GM12875 (cell line): ENCODE measurements at regions not wholly inside any gene's neighbourhood (a gene's known extent, or its start where the extent isn't known, plus 50 kb on each side); places are given as distances from the start of the nearest gene placed in this dataset.

Experiments
- H3K4me3 ChIP-seq: one replicate; pipeline ENCODE4 v1.5.1; 2011; ENCODE audit warnings: low read depth, low read length, control low read depth
- TF ChIP-seq, protein P1 (sequence below): IDR thresholded peaks from 2 replicates; pipeline ENCODE4 v1.5.1; 2011; ENCODE audit warnings: low read depth, mild to moderate bottlenecking, control low read depth, inconsistent platforms, low read length, moderate library complexity, borderline replicate concordance; ENCODE audit not compliant: insufficient read depth

DNA sequence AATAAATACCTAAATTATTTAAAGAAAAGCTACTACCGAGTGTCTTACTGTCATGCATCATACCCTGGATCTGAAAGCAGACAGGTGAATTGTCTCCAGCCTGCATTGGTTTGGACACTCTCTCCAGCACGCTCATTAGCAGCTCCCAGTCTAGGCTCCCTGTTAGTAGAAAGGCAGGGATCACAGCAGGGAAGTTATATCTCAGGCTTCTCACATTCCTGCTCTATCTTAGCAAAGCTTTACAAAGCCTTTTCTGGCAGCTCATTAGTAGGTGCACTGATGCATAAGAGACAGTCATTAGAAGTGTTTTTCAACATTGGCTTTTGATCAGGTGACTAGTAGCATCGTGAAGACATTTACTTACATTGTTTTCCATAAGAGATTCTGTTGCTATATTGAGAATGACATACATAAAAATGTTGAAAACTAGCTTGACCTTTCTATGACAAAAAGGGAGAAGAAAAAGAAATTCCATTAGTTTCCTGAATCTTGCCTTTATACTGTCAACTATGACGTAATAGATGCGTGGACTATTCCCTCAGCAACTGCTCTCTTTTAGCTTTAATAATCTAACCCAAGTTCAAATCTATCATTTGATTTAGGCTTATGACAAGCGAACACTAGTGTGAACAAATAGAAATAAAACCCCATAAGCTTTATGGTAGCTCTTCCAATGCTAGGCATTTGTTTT lies 408.7 kb upstream of the KCNH7 start:
- H3K4me3 ChIP-seq = no peak overlapping the region
- TF ChIP-seq, protein P1, sequence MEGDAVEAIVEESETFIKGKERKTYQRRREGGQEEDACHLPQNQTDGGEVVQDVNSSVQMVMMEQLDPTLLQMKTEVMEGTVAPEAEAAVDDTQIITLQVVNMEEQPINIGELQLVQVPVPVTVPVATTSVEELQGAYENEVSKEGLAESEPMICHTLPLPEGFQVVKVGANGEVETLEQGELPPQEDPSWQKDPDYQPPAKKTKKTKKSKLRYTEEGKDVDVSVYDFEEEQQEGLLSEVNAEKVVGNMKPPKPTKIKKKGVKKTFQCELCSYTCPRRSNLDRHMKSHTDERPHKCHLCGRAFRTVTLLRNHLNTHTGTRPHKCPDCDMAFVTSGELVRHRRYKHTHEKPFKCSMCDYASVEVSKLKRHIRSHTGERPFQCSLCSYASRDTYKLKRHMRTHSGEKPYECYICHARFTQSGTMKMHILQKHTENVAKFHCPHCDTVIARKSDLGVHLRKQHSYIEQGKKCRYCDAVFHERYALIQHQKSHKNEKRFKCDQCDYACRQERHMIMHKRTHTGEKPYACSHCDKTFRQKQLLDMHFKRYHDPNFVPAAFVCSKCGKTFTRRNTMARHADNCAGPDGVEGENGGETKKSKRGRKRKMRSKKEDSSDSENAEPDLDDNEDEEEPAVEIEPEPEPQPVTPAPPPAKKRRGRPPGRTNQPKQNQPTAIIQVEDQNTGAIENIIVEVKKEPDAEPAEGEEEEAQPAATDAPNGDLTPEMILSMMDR = no peak

DNA sequence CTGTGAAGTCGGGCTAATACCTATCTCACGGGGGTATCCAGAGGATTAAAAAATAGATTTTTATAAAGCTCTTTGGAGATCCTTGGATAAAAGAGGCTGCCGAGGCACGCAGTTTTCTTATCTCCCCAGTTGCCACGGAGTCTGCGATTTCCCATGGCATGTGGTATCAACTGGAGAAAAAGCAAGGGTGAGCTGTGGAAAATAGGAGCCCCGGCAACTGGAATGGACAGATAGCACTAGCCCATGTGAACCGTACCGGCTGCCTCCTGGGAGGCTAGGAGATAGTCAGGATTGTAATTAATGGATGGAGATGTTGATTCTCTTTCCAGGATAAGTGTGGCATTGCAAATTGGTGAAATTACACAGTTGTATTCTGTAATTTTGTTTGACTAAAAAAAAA lies 407.6 kb upstream of the KCNH7 start:
- TF ChIP-seq, protein P1 = no peak
- H3K4me3 ChIP-seq = no peak overlapping the region

DNA sequence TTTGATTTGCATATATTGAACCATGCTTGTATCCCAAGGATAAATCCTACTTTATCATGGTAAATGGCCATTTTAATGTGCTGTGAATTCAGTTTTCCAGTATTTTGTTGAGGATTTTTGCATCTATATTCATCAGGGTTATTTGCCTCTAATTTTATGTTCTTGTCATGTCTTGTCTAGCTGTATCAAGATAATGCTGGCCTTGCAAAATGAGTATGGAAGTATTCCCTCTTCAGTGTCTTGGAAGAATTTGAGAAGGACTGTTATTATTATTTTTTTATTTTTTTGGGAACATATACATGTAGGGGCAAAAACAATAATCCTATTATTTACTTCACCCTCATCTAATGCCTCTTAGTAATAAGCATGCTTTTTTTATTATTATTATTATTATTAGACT lies 398.0 kb upstream of the KCNH7 start:
- TF ChIP-seq, protein P1 = no peak

DNA sequence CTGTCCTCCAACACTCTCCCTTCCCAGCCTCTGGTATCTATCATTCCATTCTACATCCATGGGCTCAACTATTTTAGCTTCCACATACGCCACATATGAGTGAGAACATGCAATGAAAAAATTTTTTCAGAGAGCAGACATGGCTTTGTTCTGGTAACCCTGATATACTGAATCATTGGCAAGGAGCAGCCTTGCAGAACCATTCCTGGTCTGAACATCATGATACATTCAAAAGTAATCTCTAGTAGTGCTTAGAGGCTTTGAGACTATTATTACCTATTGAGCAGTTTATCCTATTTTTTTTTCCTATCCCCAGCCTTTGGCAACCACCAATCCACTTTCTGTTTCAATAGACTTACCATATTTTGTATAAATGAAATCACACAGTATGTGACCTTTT lies 393.1 kb upstream of the KCNH7 start:
- TF ChIP-seq, protein P1 = no peak
- H3K4me3 ChIP-seq = no peak overlapping the region

More for the DNA sequence above, 398.0 kb upstream of the KCNH7 start:
- no peak overlapping the region for H3K4me3 ChIP-seq

DNA sequence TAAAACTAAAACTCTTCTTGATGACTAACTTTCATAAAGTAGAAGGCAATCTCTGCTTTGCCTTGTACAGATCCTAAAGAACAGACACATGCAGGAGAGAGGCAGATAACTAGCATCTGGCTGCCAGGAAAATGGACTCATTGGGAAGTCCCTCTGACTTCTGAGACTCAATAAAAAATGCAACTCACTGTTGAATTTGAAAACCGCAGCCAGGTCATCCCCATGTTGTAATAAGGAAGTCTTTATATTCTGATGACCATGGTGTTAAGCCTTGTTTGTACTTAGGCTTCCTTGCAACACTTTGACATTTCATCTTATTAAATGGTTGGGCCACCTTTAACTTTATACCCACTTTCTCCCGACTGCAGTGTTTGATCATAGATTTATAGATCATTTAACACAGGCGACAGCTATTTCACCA lies 375.1 kb upstream of the KCNH7 start:
- TF ChIP-seq, protein P1 = no peak
- H3K4me3 ChIP-seq = no peak overlapping the region

DNA sequence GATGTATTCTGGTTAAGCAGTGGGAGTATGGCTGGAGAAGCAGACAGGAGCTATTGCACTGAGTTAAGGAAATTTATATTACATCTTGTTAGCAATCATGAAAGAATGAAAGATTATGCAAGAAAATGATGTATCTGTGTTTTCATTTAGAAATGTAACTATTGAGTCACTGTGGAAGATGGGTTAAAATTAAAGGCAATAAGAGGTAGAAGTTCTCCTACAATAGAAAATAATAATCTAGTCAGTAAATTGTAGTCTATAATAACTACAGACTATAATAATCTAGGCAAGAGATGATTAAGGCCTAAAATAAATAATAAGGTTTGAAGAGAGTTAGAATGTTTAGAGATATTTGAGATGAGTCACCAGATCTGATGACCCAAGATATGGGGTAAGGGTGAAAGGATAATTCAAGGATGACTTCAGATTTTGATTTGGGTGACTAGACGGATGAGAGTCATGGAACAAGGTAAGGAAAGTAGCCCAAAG lies 371.9 kb upstream of the KCNH7 start:
- no peak overlapping the region for H3K4me3 ChIP-seq
- TF ChIP-seq, protein P1 = no peak

DNA sequence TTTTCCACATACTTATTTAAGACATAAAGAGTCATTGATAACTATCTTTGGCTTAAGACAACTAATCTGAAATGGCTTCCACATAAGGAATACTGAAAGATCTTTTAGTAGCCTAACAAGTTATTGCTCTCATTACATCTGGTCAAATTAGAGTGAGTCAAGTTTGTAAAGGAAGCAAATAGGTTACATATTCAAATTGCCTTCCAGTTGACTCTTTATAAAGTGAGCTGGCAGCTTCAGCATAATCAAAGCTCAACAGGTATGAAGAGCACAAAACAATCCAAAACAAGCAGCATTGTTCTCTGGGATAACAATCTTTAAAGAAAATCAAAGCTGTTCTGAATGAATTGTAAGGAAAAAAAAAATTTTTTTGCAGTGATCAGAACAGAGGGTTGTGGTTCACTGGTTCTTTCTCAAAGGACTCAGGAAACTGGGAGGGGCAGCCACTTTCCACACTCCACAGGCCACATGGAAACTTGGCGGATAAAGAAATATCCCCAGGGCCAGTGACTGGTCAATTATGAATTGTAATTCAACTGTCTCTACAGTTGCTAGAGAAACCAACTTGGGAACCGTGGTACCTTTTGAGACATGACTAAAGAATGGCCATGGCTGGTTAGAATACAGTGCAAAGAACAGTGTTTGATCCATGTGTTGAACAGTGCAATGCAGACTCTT lies 369.3 kb upstream of the KCNH7 start:
- H3K4me3 ChIP-seq = no peak overlapping the region
- TF ChIP-seq, protein P1 = no peak
